H1 (cell line): ENCODE measurements at regions not wholly inside any gene's neighbourhood (a gene's known extent, or its start where the extent isn't known, plus 50 kb on each side); places are given as distances from the start of the nearest gene placed in this dataset.

Source experiments
- CTCF ChIA-PET: fragments of 300-600 bp; sonication (Branson Sonifier 250); formaldehyde crosslinking; loops from one replicate; lab custom pipeline; 2021; ENCODE audit not compliant: partially characterized antibody; lab: Charles Lee
- POLR2A ChIA-PET: fragments of 300-600 bp; sonication (Branson Sonifier 250); formaldehyde crosslinking; loops from one replicate; lab custom pipeline; 2021; ENCODE audit warnings: inconsistent platforms; ENCODE audit not compliant: partially characterized antibody; lab: Charles Lee
- DNase-seq, 2 experiments: peaks; one replicate each; pipeline versions ENCODE4 v3.0.0 to v3.0.0-alpha.2; 2010 to 2022; ENCODE audit warnings: low spot score in 2 of 2, low read depth in 1 of 2, mixed read lengths in 1 of 2
- FAIRE-seq: peaks from 2 replicates; lab custom pipeline; 2011; peaks lifted over from hg19 to GRCh38; lab: Jason Lieb, UNC
- H2AFZ ChIP-seq: 2 replicates; pipeline ENCODE4 v1.8.1; 2012; ENCODE audit warnings: low read length, inconsistent platforms
- H2AK5ac ChIP-seq: 2 replicates; pipeline ENCODE4 v1.6.1; 2013; ENCODE audit warnings: low read depth, low read length
- H2BK120ac ChIP-seq: replicated peaks from 2 replicates; pipeline ENCODE3; 2013; ENCODE audit warnings: low read depth, low read length, inconsistent platforms
- H2BK12ac ChIP-seq: 2 replicates; pipeline ENCODE4 v1.6.1; 2013; ENCODE audit warnings: low read depth, low read length
- H2BK15ac ChIP-seq: 2 replicates; pipeline ENCODE4 v1.6.1; 2013; ENCODE audit warnings: low read length
- H2BK20ac ChIP-seq: 2 replicates; pipeline ENCODE4 v1.6.1; 2013; ENCODE audit warnings: low read length
- H2BK5ac ChIP-seq: 2 replicates; pipeline ENCODE4 v1.6.1; 2013; ENCODE audit warnings: low read depth, low read length
- H3K14ac ChIP-seq: 2 replicates; pipeline ENCODE4 v1.6.1; 2013; ENCODE audit warnings: inconsistent platforms; ENCODE audit not compliant: insufficient read length
- H3K18ac ChIP-seq: 2 replicates; pipeline ENCODE4 v1.6.1; 2013; ENCODE audit warnings: low read length; ENCODE audit errors: extremely low read depth
- H3K23ac ChIP-seq: 2 replicates; pipeline ENCODE4 v1.6.1; 2013; ENCODE audit warnings: inconsistent platforms; ENCODE audit not compliant: insufficient read length
- H3K23me2 ChIP-seq: 2 replicates; pipeline ENCODE4 v1.6.1; 2013; ENCODE audit warnings: low read depth, low read length
- H3K27ac ChIP-seq: 2 replicates; pipeline ENCODE4 v1.6.1; 2011; ENCODE audit warnings: low read depth, low read length, inconsistent platforms
- H3K27me3 ChIP-seq, 4 experiments: replicated peaks in 1 of 4; 1 replicate in 1 of 4; 2 replicates in 3 of 4; pipeline versions ENCODE4 v1.6.1 to v1.8.1; 2011 to 2013; ENCODE audit warnings: low read length in 3 of 4, mild to moderate bottlenecking in 3 of 4, inconsistent platforms in 2 of 4, mixed read lengths in 2 of 4, moderate library complexity in 1 of 4; ENCODE audit not compliant: control insufficient read depth in 3 of 4, insufficient read depth in 3 of 4; ENCODE audit errors: extremely low read depth in 1 of 4
- H3K36me3 ChIP-seq, 4 experiments: 2 replicates each; pipeline versions ENCODE4 v1.6.1 to v1.8.1; 2011 to 2013; ENCODE audit warnings: mild to moderate bottlenecking in 4 of 4, low read length in 3 of 4, moderate library complexity in 2 of 4, control low read depth in 1 of 4, inconsistent platforms in 1 of 4; ENCODE audit not compliant: insufficient read depth in 4 of 4, control insufficient read depth in 2 of 4
- H3K4ac ChIP-seq: replicated peaks from 2 replicates; pipeline ENCODE3; 2013; ENCODE audit warnings: low read length, low read depth, mixed read lengths, inconsistent platforms; ENCODE audit not compliant: insufficient read length
- H3K4me1 ChIP-seq, 4 experiments: replicated peaks in 1 of 4; 1 replicate in 1 of 4; 2 replicates in 3 of 4; pipeline versions ENCODE4 v1.6.1 to v1.8.1; 2011 to 2013; ENCODE audit warnings: low read length in 3 of 4, inconsistent platforms in 2 of 4, mixed read lengths in 1 of 4; ENCODE audit not compliant: insufficient read depth in 4 of 4, control insufficient read depth in 3 of 4
- H3K4me2 ChIP-seq, 2 experiments: 2 replicates each; pipeline versions ENCODE4 v1.6.1 to v1.8.1; 2011 to 2013; ENCODE audit warnings: low read depth in 2 of 2, low read length in 2 of 2, control low read depth in 1 of 2, inconsistent platforms in 1 of 2, mild to moderate bottlenecking in 1 of 2; ENCODE audit not compliant: insufficient read depth in 1 of 2
- H3K4me3 ChIP-seq, 4 experiments: fragments of 200-600, 300-600 bp in 1 of 4; sonication (generic), shearing (Covaris generic), sonication (Bioruptor Twin) in 1 of 4; 2 replicates each; pipeline versions ENCODE4 v1.5.1 to v1.8.1; 2011 to 2016; ENCODE audit warnings: low read length in 4 of 4, low read depth in 3 of 4, control low read depth in 2 of 4, inconsistent platforms in 2 of 4, mild to moderate bottlenecking in 2 of 4, mixed read lengths in 1 of 4, moderate library complexity in 1 of 4; ENCODE audit not compliant: insufficient read depth in 2 of 4; ENCODE audit errors: extremely low read depth in 1 of 4
- H3K56ac ChIP-seq: replicated peaks from 2 replicates; pipeline ENCODE3; 2013; ENCODE audit warnings: low read depth, mild to moderate bottlenecking, mixed read lengths, low read length, inconsistent platforms; ENCODE audit not compliant: insufficient read length
- H3K79me1 ChIP-seq: 2 replicates; pipeline ENCODE4 v1.6.1; 2013; ENCODE audit warnings: low read depth, low read length, control low read depth
- H3K79me2 ChIP-seq, 2 experiments: 2 replicates each; pipeline versions ENCODE4 v1.6.1 to v1.8.1; 2012 to 2013; ENCODE audit warnings: low read length in 2 of 2, mild to moderate bottlenecking in 2 of 2, inconsistent platforms in 1 of 2; ENCODE audit not compliant: insufficient read depth in 2 of 2, control insufficient read depth in 1 of 2
- H3K9ac ChIP-seq, 4 experiments: replicated peaks in 1 of 4; 1 replicate in 1 of 4; 2 replicates in 3 of 4; pipeline versions ENCODE4 v1.6.1 to v1.8.1; 2011 to 2013; ENCODE audit warnings: low read depth in 3 of 4, low read length in 3 of 4, control low read depth in 2 of 4, mild to moderate bottlenecking in 2 of 4, moderate library complexity in 2 of 4, inconsistent platforms in 1 of 4; ENCODE audit errors: extremely low read depth in 1 of 4
- H3K9me3 ChIP-seq, 2 experiments: 2 replicates each; pipeline versions ENCODE4 v1.6.1 to v1.8.1; 2012 to 2013; ENCODE audit warnings: mild to moderate bottlenecking in 2 of 2, moderate library complexity in 2 of 2, control low read depth in 1 of 2, inconsistent platforms in 1 of 2, low read depth in 1 of 2, low read length in 1 of 2, mixed read lengths in 1 of 2; ENCODE audit not compliant: insufficient read depth in 2 of 2
- H4K20me1 ChIP-seq, 2 experiments: replicated peaks in 1 of 2; 2 replicates each; pipeline versions ENCODE3 to v1.8.1; 2011 to 2013; ENCODE audit warnings: inconsistent platforms in 2 of 2, low read length in 2 of 2, mild to moderate bottlenecking in 1 of 2; ENCODE audit not compliant: insufficient read depth in 2 of 2, control insufficient read depth in 1 of 2
- H4K5ac ChIP-seq: 2 replicates; pipeline ENCODE4 v1.6.1; 2013; ENCODE audit warnings: low read length, low read depth, mixed read lengths, inconsistent platforms; ENCODE audit not compliant: insufficient read length
- H4K8ac ChIP-seq: 2 replicates; pipeline ENCODE4 v1.8.0; 2013; ENCODE audit warnings: mild to moderate bottlenecking, moderate library complexity, low read length, inconsistent platforms; ENCODE audit not compliant: insufficient read depth; ENCODE audit errors: extremely low read depth
- H4K91ac ChIP-seq: replicated peaks from 2 replicates; pipeline ENCODE3; 2013; ENCODE audit warnings: low read length, mixed read lengths, inconsistent platforms; ENCODE audit not compliant: insufficient read length
- BCL11A ChIP-seq, 2 experiments: IDR thresholded peaks; one replicate each; pipeline ENCODE4 v1.6.1; 2011; ENCODE audit warnings: low read depth in 2 of 2, low read length in 2 of 2, mild to moderate bottlenecking in 2 of 2
- CBX5 ChIP-seq: fragments of 300-800, 300-1000 bp; sonication (generic); IDR thresholded peaks from 2 replicates; pipeline ENCODE4 v1.7.1; 2016; ENCODE audit warnings: antibody characterized with exemption, low read length, low read depth
- CHD2 ChIP-seq: IDR thresholded peaks from 2 replicates; pipeline ENCODE4 v1.6.1; 2012; ENCODE audit warnings: low read length, improper control_type of control experiment
- CTCF ChIP-seq, 3 experiments: IDR thresholded peaks; 1 replicate in 2 of 3; 2 replicates in 1 of 3; pipeline versions ENCODE4 v1.5.1 to v1.6.1; 2011; ENCODE audit warnings: low read length in 3 of 3, mild to moderate bottlenecking in 3 of 3, inconsistent platforms in 2 of 3, low read depth in 1 of 3, moderate library complexity in 1 of 3; ENCODE audit not compliant: insufficient read depth in 1 of 3; ENCODE audit errors: control extremely low read depth in 1 of 3
- FOSL1 ChIP-seq: IDR thresholded peaks from 2 replicates; pipeline ENCODE4 v1.6.1; 2011; ENCODE audit warnings: mild to moderate bottlenecking, low read depth, low read length, moderate library complexity; ENCODE audit not compliant: insufficient read depth
- JUN ChIP-seq: IDR thresholded peaks from 2 replicates; pipeline ENCODE4 v1.6.1; 2011; ENCODE audit warnings: low read depth, mild to moderate bottlenecking, improper control_type of control experiment, low read length
- POLR2AphosphoS5 ChIP-seq: IDR thresholded peaks from 2 replicates; pipeline ENCODE4 v1.6.1; 2011; ENCODE audit warnings: low read depth, low read length
- SP1 ChIP-seq: IDR thresholded peaks from 2 replicates; pipeline ENCODE4 v1.6.1; 2011; ENCODE audit warnings: low read depth, low read length
- SUZ12 ChIP-seq: fragments of 200-600 bp; sonication (generic); IDR thresholded peaks from 2 replicates; pipeline ENCODE4 v1.6.1; 2012; ENCODE audit warnings: mild to moderate bottlenecking, inconsistent platforms, low read length, moderate library complexity, mixed read lengths
- TAF7 ChIP-seq: optimal IDR thresholded peaks from 2 replicates; pipeline ENCODE3; 2011; ENCODE audit warnings: low read depth, mild to moderate bottlenecking, inconsistent platforms, low read length, moderate library complexity, borderline replicate concordance
- TEAD4 ChIP-seq: IDR thresholded peaks from 2 replicates; pipeline ENCODE4 v1.6.1; 2012; ENCODE audit warnings: low read depth, low read length, inconsistent platforms, mixed read lengths
- YY1 ChIP-seq: IDR thresholded peaks from 2 replicates; pipeline ENCODE4 v1.6.1; 2011; ENCODE audit warnings: low read depth, mild to moderate bottlenecking, low read length
- WGBS, 2 experiments: shearing (Covaris generic) in 1 of 2; methylation state at CpG; one replicate each; pipeline versions ENCODE4 v1.1.6 to v1.1.7; 2013 to 2015; ENCODE audit warnings: low lambda C conversion rate in 2 of 2, mixed read lengths in 2 of 2, inconsistent platforms in 1 of 2, low coverage in 1 of 2, missing lambda C conversion rate in 1 of 2; ENCODE audit not compliant: insufficient replicate concordance in 2 of 2, insufficient coverage in 1 of 2, insufficient read length in 1 of 2; ENCODE audit errors: extremely low coverage in 1 of 2, missing lambda C conversion rate in 1 of 2; 5-methylcytosine and 5-hydroxymethylcytosine counted together

DNA sequence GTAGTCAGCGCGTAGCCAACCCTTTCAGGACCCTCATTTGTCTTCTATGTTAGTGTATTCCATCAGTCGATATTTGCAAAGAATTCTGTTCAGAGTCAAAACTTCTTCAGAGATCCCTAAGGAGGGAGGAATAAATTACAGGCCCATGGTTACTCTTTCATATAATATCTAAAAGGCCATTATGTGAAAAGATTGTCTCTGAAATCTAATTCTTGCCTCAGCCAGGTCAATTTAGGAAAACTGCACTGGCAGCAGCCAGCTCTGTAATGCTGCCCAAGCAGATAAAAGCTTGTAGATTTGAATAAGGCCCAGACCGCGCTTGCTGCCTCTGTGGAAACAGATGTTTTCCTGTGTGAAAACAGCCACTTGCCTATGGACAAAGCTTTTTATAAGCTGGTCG, 379.8 kb downstream of the CNTNAP4 start:
- ChIA-PET POLR2A (interaction anchor here (0.5 kb wide), 1 partner anchor 812 kb away, joined by 3 read pairs; no protein-coding TSS in a partner anchor), CTCF (interaction anchor here (1.1 to 2.1 kb wide), 3 partner anchors 8 to 514 kb away, joined by 3 to 12 read pairs (median 3); no protein-coding TSS in a partner anchor)
- H2AFZ ChIP-seq = no peak overlapping the region
- H3K4ac ChIP-seq = no peak overlapping the region
- no peak overlapping the region for H3K56ac ChIP-seq
- no peak for FAIRE-seq
- H2AK5ac ChIP-seq = no peak overlapping the region
- H3K36me3 ChIP-seq = no peaks in the 10 kb centered on the region
- no peak overlapping the region for H2BK12ac ChIP-seq
- DNase-seq = no peak
- no peak overlapping the region for H3K23ac ChIP-seq
- no peak overlapping the region for H3K9ac ChIP-seq
- no peak overlapping the region for H3K4me2 ChIP-seq
- H3K9me3 ChIP-seq = no peaks in the 10 kb centered on the region
- H3K18ac ChIP-seq = no peak overlapping the region
- no peaks in the 10 kb centered on the region for H3K79me1 ChIP-seq
- H2BK5ac ChIP-seq = no peak overlapping the region
- H2BK15ac ChIP-seq = no peak overlapping the region
- H3K4me3 ChIP-seq = no peak overlapping the region
- no peaks in the 10 kb centered on the region for H3K23me2 ChIP-seq
- no peak overlapping the region for H4K5ac ChIP-seq
- no peaks in the 10 kb centered on the region for H3K4me1 ChIP-seq
- H4K91ac ChIP-seq = no peak overlapping the region
- no peak overlapping the region for H2BK20ac ChIP-seq
- H2BK120ac ChIP-seq = no peak overlapping the region
- WGBS, 2 experiments = 93% methylated on average over 6 of the region's 6 CpGs; no CpG with 5 or more reads in 1 of the 2 experiments
- H3K27me3 ChIP-seq = no peaks in the 10 kb centered on the region
- H3K14ac ChIP-seq = no peak overlapping the region
- no peaks in the 10 kb centered on the region for H4K20me1 ChIP-seq
- no peaks in the 10 kb centered on the region for H3K79me2 ChIP-seq
- H4K8ac ChIP-seq = no peak overlapping the region
- no peak overlapping the region for H3K27ac ChIP-seq
- no peak for TF ChIP-seq TAF7
- TF ChIP-seq SP1 = no peak
- no peak for TF ChIP-seq YY1
- no peak for TF ChIP-seq SUZ12
- no peak for TF ChIP-seq TEAD4
- no peak for TF ChIP-seq BCL11A (IDR thresholded peaks at IDR 0.05; ENCODE audit: low read depth in 2 of 2, low read length in 2 of 2)
- TF ChIP-seq FOSL1 = no peak
- TF ChIP-seq CBX5 = no peak
- TF ChIP-seq CTCF (IDR thresholded peaks at IDR 0.05; ENCODE audit: control extremely low read depth in 1 of 3, insufficient read depth in 1 of 3, low read depth in 1 of 3, low read length in 3 of 3) = no peak
- no peak for TF ChIP-seq JUN
- no peak for TF ChIP-seq POLR2AphosphoS5
- TF ChIP-seq CHD2 = no peak
